DND-41 (cell line): ENCODE measurements at regions not wholly inside any gene's neighbourhood (a gene's known extent, or its start where the extent isn't known, plus 50 kb on each side); places are given as distances from the start of the nearest gene placed in this dataset.

Experiments used
- ATAC-seq: fragments of 200-7000 bp; cut with Tn5 transposase; 3 replicates; pipeline ENCODE4 v1.9.1; 2021; ENCODE audit warnings: low read depth; ENCODE audit not compliant: insufficient read depth
- DNase-seq: peaks from one replicate; pipeline ENCODE4 v3.0.0-alpha.2; 2020
- H2AFZ ChIP-seq: 2 replicates; pipeline ENCODE4 v1.6.0; 2012; ENCODE audit warnings: low read depth, low read length
- H3K27ac ChIP-seq: 2 replicates; pipeline ENCODE4 v1.5.1; 2012; ENCODE audit warnings: low read length, inconsistent platforms
- H3K27me3 ChIP-seq: fragments of 200-600 bp; sonication (generic); 2 replicates; pipeline ENCODE4 v1.6.0; 2012; ENCODE audit warnings: low read length, mild to moderate bottlenecking, inconsistent platforms; ENCODE audit not compliant: insufficient read depth, poor library complexity
- H3K36me3 ChIP-seq: 2 replicates; pipeline ENCODE4 v1.5.1; 2012; ENCODE audit warnings: low read length, inconsistent platforms; ENCODE audit not compliant: insufficient read depth
- H3K4me1 ChIP-seq: 2 replicates; pipeline ENCODE4 v1.5.1; 2012; ENCODE audit warnings: mild to moderate bottlenecking, low read length; ENCODE audit not compliant: insufficient read depth
- H3K4me2 ChIP-seq: 2 replicates; pipeline ENCODE4 v1.6.0; 2012; ENCODE audit warnings: mild to moderate bottlenecking, moderate library complexity, low read length, inconsistent platforms; ENCODE audit not compliant: insufficient read depth
- H3K4me3 ChIP-seq, 2 experiments: fragments of 200-600 bp in 1 of 2; shearing (Covaris generic) in 1 of 2; 2 replicates each; pipeline ENCODE4 v1.5.1; 2012 to 2016; ENCODE audit warnings: inconsistent platforms in 2 of 2, low read length in 2 of 2, mild to moderate bottlenecking in 2 of 2, low read depth in 1 of 2, moderate library complexity in 1 of 2
- H3K79me2 ChIP-seq: 2 replicates; pipeline ENCODE4 v1.6.0; 2012; ENCODE audit warnings: low read length, inconsistent platforms; ENCODE audit not compliant: insufficient read depth
- H3K9ac ChIP-seq: 2 replicates; pipeline ENCODE4 v1.6.0; 2012; ENCODE audit warnings: low read depth, mild to moderate bottlenecking, inconsistent platforms, low read length, moderate library complexity
- H3K9me3 ChIP-seq: 2 replicates; pipeline ENCODE4 v1.5.1; 2012; ENCODE audit warnings: low read length, moderate library complexity, mild to moderate bottlenecking, inconsistent platforms; ENCODE audit not compliant: insufficient read depth, severe bottlenecking
- H4K20me1 ChIP-seq: 2 replicates; pipeline ENCODE4 v1.6.0; 2012; ENCODE audit warnings: low read length; ENCODE audit not compliant: insufficient read depth
- CTCF ChIP-seq: IDR thresholded peaks from 2 replicates; pipeline ENCODE4 v1.5.1; 2012; ENCODE audit warnings: borderline replicate concordance, low read length, moderate library complexity, mild to moderate bottlenecking; ENCODE audit not compliant: poor library complexity, severe bottlenecking; ENCODE audit errors: extremely low read depth
- EZH2 ChIP-seq: IDR thresholded peaks from 3 replicates; pipeline ENCODE4 v1.6.1; 2012; ENCODE audit warnings: borderline replicate concordance, low read depth, mild to moderate bottlenecking, moderate library complexity, low read length, inconsistent platforms; ENCODE audit not compliant: severe bottlenecking

GRCh38 chr13:95462801-95463200 lies 89.7 kb upstream of the CLDN10 start:
- Histone ChIP-seq H3K4me2 (no peak overlapping the region), H3K36me3 (no peaks in the 10 kb centered on the region), H3K9me3 (peaks cover 9% of the 10 kb centered on the region), H2AFZ (no peak overlapping the region), H3K9ac (no peak overlapping the region), H3K4me1 (no peaks in the 10 kb centered on the region), H4K20me1 (no peaks in the 10 kb centered on the region), H3K27ac (no peak overlapping the region), H3K4me3 (no peak overlapping the region), H3K27me3 (no peaks in the 10 kb centered on the region), H3K79me2 (no peaks in the 10 kb centered on the region)
- DNase-seq (no peak), ATAC-seq (no peak)
- TF ChIP-seq EZH2 (no peak), CTCF (no peak)

- Histone ChIP-seq H3K36me3 (no peaks in the 10 kb centered on the region), H3K4me3 (no peak overlapping the region), H3K4me1 (no peaks in the 10 kb centered on the region), H3K27me3 (no peaks in the 10 kb centered on the region), H3K79me2 (no peaks in the 10 kb centered on the region), H3K9ac (no peak overlapping the region), H3K9me3 (peaks cover 9% of the 10 kb centered on the region), H3K4me2 (no peak overlapping the region), H3K27ac (no peak overlapping the region), H2AFZ (no peak overlapping the region), H4K20me1 (no peaks in the 10 kb centered on the region)
- TF ChIP-seq EZH2: no peak
- no peak for TF ChIP-seq CTCF
- no peak for ATAC-seq
- no peak for DNase-seq
These were observed 89.0 kb upstream of the CLDN10 start for GRCh38 chr13:95463531-95463930.

GRCh38 chr13:95470574-95471366 lies 81.8 kb upstream of the CLDN10 start:
- H3K4me2 ChIP-seq: no peak overlapping the region
- H3K27ac ChIP-seq: no peak overlapping the region
- H4K20me1 ChIP-seq: no peaks in the 10 kb centered on the region
- H2AFZ ChIP-seq: no peak overlapping the region
- H3K9ac ChIP-seq: no peak overlapping the region
- no peaks in the 10 kb centered on the region for H3K4me1 ChIP-seq
- H3K9me3 ChIP-seq: no peaks in the 10 kb centered on the region
- H3K79me2 ChIP-seq: no peaks in the 10 kb centered on the region
- no peak overlapping the region for H3K4me3 ChIP-seq
- ATAC-seq (no peak), DNase-seq (no peak)
- H3K27me3 ChIP-seq: no peaks in the 10 kb centered on the region
- TF ChIP-seq EZH2 (no peak), CTCF (no peak)
- H3K36me3 ChIP-seq: no peaks in the 10 kb centered on the region
